ENCODE measurements at regions not wholly inside any gene's neighbourhood (a gene's known extent, or its start where the extent isn't known, plus 50 kb on each side); places are given as distances from the start of the nearest gene placed in this dataset.

DNA sequence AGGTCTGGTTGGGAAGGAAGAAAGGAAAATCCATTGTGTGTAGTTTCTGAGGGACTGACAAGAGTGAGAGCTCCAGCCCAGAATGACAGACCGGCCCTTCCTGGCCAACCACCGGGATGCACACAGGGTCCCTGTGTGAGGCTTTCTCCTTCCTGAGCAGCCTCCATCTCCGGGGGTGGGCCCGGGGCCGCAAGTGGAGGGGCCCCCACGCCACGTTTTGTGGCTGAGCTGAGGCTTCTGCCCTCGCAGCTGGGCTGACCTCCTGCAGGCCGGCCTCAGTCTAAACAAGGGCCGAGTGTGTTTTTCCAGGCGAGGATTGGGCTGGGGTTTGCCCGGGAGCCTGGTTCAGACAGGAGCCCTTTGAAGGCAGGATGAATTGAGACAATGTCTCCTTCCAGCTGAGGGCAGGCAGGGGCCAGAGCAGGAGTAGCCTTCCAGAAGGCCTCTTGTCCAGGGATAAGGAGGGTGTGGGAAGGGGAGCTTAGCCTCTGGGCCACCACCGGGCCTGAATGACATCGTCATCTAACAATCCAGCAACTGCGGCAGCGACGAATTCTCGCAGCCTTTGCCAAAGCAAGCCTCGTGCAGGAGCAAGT lies 96.5 kb upstream of the NCOR2 start:
- no peaks in the 10 kb centered on the region for H4K20me1 ChIP-seq (ENCODE audit: control insufficient read depth, extremely low read depth, insufficient read depth, low read length)
- dilution Hi-C loops (cut with MboI; ENCODE audit: extremely low pct_ligation_motif_present, low sequenced_read_pairs) = no loop called here
- TF ChIP-seq EZH2 (IDR thresholded peaks at IDR 0.05; ENCODE audit: low read length) = no peak
- TF ChIP-seq, protein P1, sequence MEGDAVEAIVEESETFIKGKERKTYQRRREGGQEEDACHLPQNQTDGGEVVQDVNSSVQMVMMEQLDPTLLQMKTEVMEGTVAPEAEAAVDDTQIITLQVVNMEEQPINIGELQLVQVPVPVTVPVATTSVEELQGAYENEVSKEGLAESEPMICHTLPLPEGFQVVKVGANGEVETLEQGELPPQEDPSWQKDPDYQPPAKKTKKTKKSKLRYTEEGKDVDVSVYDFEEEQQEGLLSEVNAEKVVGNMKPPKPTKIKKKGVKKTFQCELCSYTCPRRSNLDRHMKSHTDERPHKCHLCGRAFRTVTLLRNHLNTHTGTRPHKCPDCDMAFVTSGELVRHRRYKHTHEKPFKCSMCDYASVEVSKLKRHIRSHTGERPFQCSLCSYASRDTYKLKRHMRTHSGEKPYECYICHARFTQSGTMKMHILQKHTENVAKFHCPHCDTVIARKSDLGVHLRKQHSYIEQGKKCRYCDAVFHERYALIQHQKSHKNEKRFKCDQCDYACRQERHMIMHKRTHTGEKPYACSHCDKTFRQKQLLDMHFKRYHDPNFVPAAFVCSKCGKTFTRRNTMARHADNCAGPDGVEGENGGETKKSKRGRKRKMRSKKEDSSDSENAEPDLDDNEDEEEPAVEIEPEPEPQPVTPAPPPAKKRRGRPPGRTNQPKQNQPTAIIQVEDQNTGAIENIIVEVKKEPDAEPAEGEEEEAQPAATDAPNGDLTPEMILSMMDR (optimal IDR thresholded peaks at IDR 0.05 in 1 of 3, IDR thresholded peaks at IDR 0.05 in 1 of 3, conservative IDR thresholded peaks at IDR 0.05 in 1 of 3; ENCODE audit: extremely low read depth in 1 of 3, insufficient read depth in 2 of 3, low read length in 3 of 3) = no peak
- H2AFZ ChIP-seq (ENCODE audit: control insufficient read depth, low read length) = no peak overlapping the region
- no peaks in the 10 kb centered on the region for H3K36me3 ChIP-seq (ENCODE audit: control insufficient read depth in 2 of 2, extremely low read depth in 1 of 2, insufficient read depth in 2 of 2, low read length in 2 of 2)
- H3K27ac ChIP-seq (ENCODE audit: control insufficient read depth, insufficient read depth, low read length) = no peak overlapping the region
- no peaks in the 10 kb centered on the region for H3K79me2 ChIP-seq (ENCODE audit: control insufficient read depth, insufficient read depth, low read length)
- no peaks in the 10 kb centered on the region for H3K9me1 ChIP-seq (ENCODE audit: control insufficient read depth, extremely low read depth, insufficient read depth, low read length)
- peaks cover 11% of the 10 kb centered on the region for H3K4me1 ChIP-seq (ENCODE audit: control insufficient read depth, extremely low read depth, insufficient read depth, low read length)
- H3K4me3 ChIP-seq (ENCODE audit: control insufficient read depth in 2 of 3, extremely low read depth in 1 of 3, insufficient read depth in 2 of 3, low read depth in 1 of 3, low read length in 3 of 3) = no peak overlapping the region
- H3K4me2 ChIP-seq (ENCODE audit: control insufficient read depth, extremely low read depth, insufficient read depth, low read depth, low read length) = no peak overlapping the region
- H3K27me3 ChIP-seq (ENCODE audit: control insufficient read depth, extremely low read depth, insufficient read depth, low read length) = no peaks in the 10 kb centered on the region
- H3K9ac ChIP-seq (ENCODE audit: control insufficient read depth, extremely low read depth, insufficient read depth, low read length) = no peak overlapping the region
- no peaks in the 10 kb centered on the region for H3K9me3 ChIP-seq (ENCODE audit: control insufficient read depth, low read depth, low read length)
- no peak for FAIRE-seq
- no peak for DNase-seq (ENCODE audit: low read depth, low spot score)

DNA sequence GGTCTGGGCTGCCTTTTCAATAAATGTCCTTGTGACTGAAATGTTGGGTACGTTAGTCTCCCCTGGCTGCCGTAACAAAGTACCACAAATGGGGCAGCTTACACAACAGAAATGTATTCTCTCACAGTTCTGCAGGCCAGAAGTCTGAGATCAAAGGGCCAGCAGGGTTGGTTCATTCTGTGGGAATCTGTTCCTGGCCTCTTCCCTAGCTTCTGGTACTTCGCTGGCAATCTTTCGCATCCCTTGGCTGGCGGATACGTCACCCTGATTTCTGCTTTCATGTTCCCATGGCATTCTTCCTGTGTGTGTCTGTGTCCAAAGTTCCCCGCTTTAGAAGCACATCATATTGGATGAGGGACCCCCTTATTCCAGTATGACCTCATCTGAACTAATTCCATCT lies 95.8 kb upstream of the NCOR2 start:
- Histone ChIP-seq H3K4me2 (ENCODE audit: control insufficient read depth, extremely low read depth, insufficient read depth, low read depth, low read length) (no peak overlapping the region), H3K27ac (ENCODE audit: control insufficient read depth, insufficient read depth, low read length) (no peak overlapping the region), H3K9me3 (ENCODE audit: control insufficient read depth, low read depth, low read length) (no peaks in the 10 kb centered on the region), H3K4me1 (ENCODE audit: control insufficient read depth, extremely low read depth, insufficient read depth, low read length) (peaks cover 8% of the 10 kb centered on the region), H3K27me3 (ENCODE audit: control insufficient read depth, extremely low read depth, insufficient read depth, low read length) (no peaks in the 10 kb centered on the region), H3K9me1 (ENCODE audit: control insufficient read depth, extremely low read depth, insufficient read depth, low read length) (no peaks in the 10 kb centered on the region), H4K20me1 (ENCODE audit: control insufficient read depth, extremely low read depth, insufficient read depth, low read length) (no peaks in the 10 kb centered on the region), H3K36me3 (ENCODE audit: control insufficient read depth in 2 of 2, extremely low read depth in 1 of 2, insufficient read depth in 2 of 2, low read length in 2 of 2) (no peaks in the 10 kb centered on the region), H3K9ac (ENCODE audit: control insufficient read depth, extremely low read depth, insufficient read depth, low read length) (no peak overlapping the region), H3K4me3 (ENCODE audit: control insufficient read depth in 2 of 3, extremely low read depth in 1 of 3, insufficient read depth in 2 of 3, low read depth in 1 of 3, low read length in 3 of 3) (no peak overlapping the region), H3K79me2 (ENCODE audit: control insufficient read depth, insufficient read depth, low read length) (no peaks in the 10 kb centered on the region), H2AFZ (ENCODE audit: control insufficient read depth, low read length) (no peak overlapping the region)
- no peak for DNase-seq (ENCODE audit: low read depth, low spot score)
- no peak for FAIRE-seq
- dilution Hi-C loops (cut with MboI; ENCODE audit: extremely low pct_ligation_motif_present, low sequenced_read_pairs) = no loop called here
- TF ChIP-seq, protein P1 (optimal IDR thresholded peaks at IDR 0.05 in 1 of 3, IDR thresholded peaks at IDR 0.05 in 1 of 3, conservative IDR thresholded peaks at IDR 0.05 in 1 of 3; ENCODE audit: extremely low read depth in 1 of 3, insufficient read depth in 2 of 3, low read length in 3 of 3) = no peak
- TF ChIP-seq EZH2 (IDR thresholded peaks at IDR 0.05; ENCODE audit: low read length) = no peak
